ENCODE measurements at regions not wholly inside any gene's neighbourhood (a gene's known extent, or its start where the extent isn't known, plus 50 kb on each side); places are given as distances from the start of the nearest gene placed in this dataset.

- TF ChIP-seq MAX (IDR thresholded peaks at IDR 0.05; ENCODE audit: low read depth) (no peak), FOXM1 (IDR thresholded peaks at IDR 0.05; ENCODE audit: low read depth) (no peak), JUND (IDR thresholded peaks at IDR 0.05) (no peak), ELF1 (IDR thresholded peaks at IDR 0.05) (no peak), NRF1 (IDR thresholded peaks at IDR 0.05; ENCODE audit: low read depth, low read length) (no peak), FOXJ3 (CRISPR knock-in tag; IDR thresholded peaks at IDR 0.05) (no peak), FOSL2 (IDR thresholded peaks at IDR 0.05; ENCODE audit: borderline replicate concordance, low read depth) (no peak)
Measured at GRCh38 chr7:92924800-92925199, 88.4 kb upstream of the CDK6 start (continued).

GRCh38 chr7:92917230-92917629, 80.9 kb upstream of the CDK6 start:
- Histone ChIP-seq H3K79me2 (ENCODE audit: insufficient read depth) (no peaks in the 10 kb centered on the region), H3F3A (replicated peaks; ENCODE audit: insufficient read depth) (no peaks in the 10 kb centered on the region), H3K9me3 (no peaks in the 10 kb centered on the region), H3K4me1 (ENCODE audit: control insufficient read depth in 1 of 2, insufficient read depth in 2 of 2, low read depth in 1 of 2, low read length in 1 of 2) (peaks cover 7 to 12% of the 10 kb centered on the region in 2 experiments; a peak in 3 of 4 replicates), H2AFZ (ENCODE audit: low read depth) (0 out of 2 replicates have a peak overlapping the region, but pooled peaks have one; percentile 32), H3K27ac (ENCODE audit: low read depth in 2 of 2, low read length in 1 of 2) (peak overlapping the region; percentile 61 to 86), H4K20me1 (ENCODE audit: insufficient read depth) (no peaks in the 10 kb centered on the region), H3K4me3 (ENCODE audit: low read depth in 2 of 2, low read length in 1 of 2) (no peak overlapping the region), H3K9me2 (no peaks in the 10 kb centered on the region), H3K27me3 (ENCODE audit: insufficient read depth) (no peaks in the 10 kb centered on the region), H3K9ac (peak overlapping the region; percentile 24; the same call in 1 of the 2 replicates), H3K4me2 (peak overlapping the region; percentile 4; the same call in 1 of the 2 replicates), H3K36me3 (replicated peaks in 1 of 2; ENCODE audit: control insufficient read depth in 1 of 2, insufficient read depth in 2 of 2, low read length in 1 of 2) (peaks cover 0 to 3% of the 10 kb centered on the region in 2 experiments)
- DNase-seq, result no peak
- ChIA-PET CTCF (interaction anchor here (0.6 to 1.1 kb wide), 2 partner anchors 43 to 329 kb away, joined by 3 read pairs; no protein-coding TSS in a partner anchor), POLR2A (no interaction called here)
- TF ChIP-seq MAX (IDR thresholded peaks at IDR 0.05; ENCODE audit: low read depth) (0 out of 2 replicates have a peak, but pooled peaks have one; percentile 3), RCOR1 (IDR thresholded peaks at IDR 0.05; ENCODE audit: low read length) (no peak)

- POLR2A ChIA-PET, result no interaction called here
- no peaks in the 10 kb centered on the region for H3K9me2 ChIP-seq
- no peaks in the 10 kb centered on the region for H3F3A ChIP-seq (replicated peaks; ENCODE audit: insufficient read depth)
- peak overlapping the region; percentile 61 to 86 for H3K27ac ChIP-seq (ENCODE audit: low read depth in 2 of 2, low read length in 1 of 2)
- H3K4me1 ChIP-seq (ENCODE audit: control insufficient read depth in 1 of 2, insufficient read depth in 2 of 2, low read depth in 1 of 2, low read length in 1 of 2), result peaks cover 7 to 12% of the 10 kb centered on the region in 2 experiments; a peak in 3 of 4 replicates
- H3K4me2 ChIP-seq, result peak overlapping the region; percentile 4; the same call in 1 of the 2 replicates
- H2AFZ ChIP-seq (ENCODE audit: low read depth), result 0 out of 2 replicates have a peak overlapping the region, but pooled peaks have one; percentile 32
- 14% methylated on average over 3 of the region's 3 CpGs for WGBS (ENCODE audit: low lambda C conversion rate)
- H3K27me3 ChIP-seq (ENCODE audit: insufficient read depth), result no peaks in the 10 kb centered on the region
- CTCF ChIA-PET, result interaction anchor here (0.6 to 1.1 kb wide), 2 partner anchors 43 to 329 kb away, joined by 3 read pairs; no protein-coding TSS in a partner anchor
- H3K9me3 ChIP-seq, result no peaks in the 10 kb centered on the region
- H3K9ac ChIP-seq, result peak overlapping the region; percentile 24; the same call in 1 of the 2 replicates
- peaks cover 0 to 3% of the 10 kb centered on the region in 2 experiments for H3K36me3 ChIP-seq (replicated peaks in 1 of 2; ENCODE audit: control insufficient read depth in 1 of 2, insufficient read depth in 2 of 2, low read length in 1 of 2)
- peak; percentile 40 for DNase-seq
- no peak overlapping the region for H3K4me3 ChIP-seq (ENCODE audit: low read depth in 2 of 2, low read length in 1 of 2)
- H3K79me2 ChIP-seq (ENCODE audit: insufficient read depth), result no peaks in the 10 kb centered on the region
- no peaks in the 10 kb centered on the region for H4K20me1 ChIP-seq (ENCODE audit: insufficient read depth)
- peak; percentile 49; the same call in 1 of the 2 replicates for TF ChIP-seq SIN3A (IDR thresholded peaks at IDR 0.05; ENCODE audit: borderline replicate concordance, low read depth, low read length)
- TF ChIP-seq EP300 (IDR thresholded peaks at IDR 0.05; ENCODE audit: borderline replicate concordance in 1 of 2, low read depth in 1 of 2, low read length in 1 of 2), result peak in 1 of 2 experiments; percentile 53; a peak in 1 of 4 replicates
- peak; percentile 73 for TF ChIP-seq TCF12 (IDR thresholded peaks at IDR 0.05)
- peak; percentile 48; the same call in 1 of the 2 replicates for TF ChIP-seq JUND (IDR thresholded peaks at IDR 0.05)
- 0 out of 2 replicates have a peak, but pooled peaks have one; percentile 22 for TF ChIP-seq YY1 (IDR thresholded peaks at IDR 0.05; ENCODE audit: low read depth)
- peak; percentile 56 for TF ChIP-seq REST (IDR thresholded peaks at IDR 0.05; ENCODE audit: low read depth, low read length)
- TF ChIP-seq RFX5 (IDR thresholded peaks at IDR 0.05; ENCODE audit: low read length), result no peak
- TF ChIP-seq FOXM1 (IDR thresholded peaks at IDR 0.05; ENCODE audit: low read depth), result no peak
- peak; percentile 89 for TF ChIP-seq NFIC (IDR thresholded peaks at IDR 0.05; ENCODE audit: borderline replicate concordance)
- TF ChIP-seq FOSL2 (IDR thresholded peaks at IDR 0.05; ENCODE audit: borderline replicate concordance, low read depth), result peak; percentile 22; the same call in 1 of the 2 replicates
- peak; percentile 31; the same call in 1 of the 2 replicates for TF ChIP-seq POLR2AphosphoS5 (IDR thresholded peaks at IDR 0.05; ENCODE audit: low read depth, low read length)
- TF ChIP-seq IRF3 (IDR thresholded peaks at IDR 0.05; ENCODE audit: low read depth, low read length), result no peak
- TF ChIP-seq GATA2 (CRISPR knock-in tag; IDR thresholded peaks at IDR 0.05), result peak; percentile 33
- TF ChIP-seq NRF1 (IDR thresholded peaks at IDR 0.05; ENCODE audit: low read depth, low read length), result no peak
- no peak for TF ChIP-seq MEF2A (IDR thresholded peaks at IDR 0.05; ENCODE audit: borderline replicate concordance, low read depth)
- peak; percentile 86 for TF ChIP-seq TEAD4 (IDR thresholded peaks at IDR 0.05; ENCODE audit: borderline replicate concordance, insufficient read depth)
- peak; percentile 28; the same call in 1 of the 2 replicates for TF ChIP-seq MAX (IDR thresholded peaks at IDR 0.05; ENCODE audit: low read depth)
Measured at GRCh38 chr7:92916770-92917224, 80.4 kb upstream of the CDK6 start.

All from SK-N-SH (cell line).